Anterior cingulate cortex (tissue), 58 donors: ENCODE measurements at regions not wholly inside any gene's neighbourhood (a gene's known extent, or its start where the extent isn't known, plus 50 kb on each side); places are given as distances from the start of the nearest gene placed in this dataset.
"Not testable (repeated sequence)": the region's sequence is repeated elsewhere in the genome, so short reads cannot be mapped to it uniquely, and the experiment has no call there.

Experiments used
- DNase-seq, 58 donors: peaks; one replicate each; lab custom pipeline; 2025; lab: John Stamatoyannopoulos, UW

DNA sequence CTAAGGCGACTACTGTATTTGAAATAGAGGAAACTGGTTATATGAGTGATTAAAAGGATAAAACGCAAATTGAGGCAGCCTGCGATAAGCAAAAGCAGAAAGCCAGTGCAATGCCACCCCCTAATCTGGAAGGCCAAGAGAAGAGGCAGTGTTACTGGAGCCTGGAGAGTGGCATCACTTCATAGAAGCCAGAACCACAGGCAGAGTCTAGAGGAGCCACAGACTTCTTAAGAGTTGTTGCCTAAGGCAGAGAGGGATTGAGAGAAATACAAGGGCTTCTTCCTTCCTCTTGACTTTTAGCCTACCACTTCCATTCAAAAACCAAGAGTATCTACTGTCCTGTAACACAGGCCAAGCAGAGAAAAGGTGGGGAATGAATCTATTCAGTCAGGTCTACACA lies 94.9 kb upstream of the SKAP2 start:
- no peak for DNase-seq

DNA sequence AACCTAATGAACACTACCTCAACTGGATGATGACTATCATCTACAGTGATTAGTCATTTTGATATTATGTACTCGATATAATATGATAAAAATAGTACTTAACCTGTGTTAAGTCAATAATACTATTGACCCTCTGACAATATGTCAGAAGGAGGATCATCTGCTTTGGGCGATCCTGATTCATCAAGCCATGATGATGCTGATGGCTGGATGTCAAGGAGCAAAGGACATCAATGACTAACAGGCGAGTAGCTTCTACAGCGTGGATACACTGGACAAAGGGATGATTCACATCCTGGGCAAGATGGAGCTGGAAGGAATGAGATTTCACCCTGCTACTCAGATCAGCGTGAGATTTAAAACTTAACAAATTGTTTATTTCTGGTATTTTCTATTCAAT lies 94.4 kb upstream of the SKAP2 start:
- DNase-seq = no peak

DNA sequence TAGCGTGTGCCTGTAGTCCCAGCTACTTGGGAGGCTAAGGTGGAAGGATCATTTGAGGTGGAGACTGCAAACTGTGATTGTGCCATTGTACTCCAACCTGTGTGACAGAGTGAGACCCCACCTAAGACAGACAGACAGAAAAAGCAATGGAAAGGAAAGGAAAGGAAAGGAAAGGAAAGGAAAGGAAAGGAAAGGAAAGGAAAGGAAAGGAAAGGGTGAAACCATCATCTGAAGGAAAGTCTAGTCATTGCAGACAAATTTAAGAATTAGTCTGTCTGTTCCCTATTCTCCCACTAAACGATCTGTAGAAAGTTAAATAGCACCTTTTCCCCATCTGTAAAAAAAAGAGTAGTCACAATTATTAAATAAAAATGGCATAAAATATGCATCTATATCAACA lies 91.1 kb upstream of the SKAP2 start:
- no peak for DNase-seq

DNA sequence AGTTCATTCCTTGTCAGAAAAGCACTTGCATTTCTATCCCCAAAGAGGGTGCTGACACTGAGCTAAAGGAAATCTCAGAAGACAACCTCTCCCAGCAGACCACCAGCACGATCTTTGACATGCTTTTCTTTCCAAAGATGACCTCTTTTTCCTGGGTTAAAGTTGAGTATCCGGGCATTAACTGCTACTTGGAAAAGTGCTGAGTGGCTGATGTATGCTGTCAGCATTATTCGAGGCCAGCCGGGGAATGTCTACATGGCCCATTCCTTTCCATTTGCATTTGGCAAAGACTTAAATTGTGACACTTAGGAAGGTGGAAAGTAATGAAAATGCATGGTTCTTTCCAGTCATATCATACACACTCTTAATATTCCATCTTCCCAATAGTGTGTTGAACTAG lies 90.6 kb upstream of the SKAP2 start:
- DNase-seq = no peak

DNA sequence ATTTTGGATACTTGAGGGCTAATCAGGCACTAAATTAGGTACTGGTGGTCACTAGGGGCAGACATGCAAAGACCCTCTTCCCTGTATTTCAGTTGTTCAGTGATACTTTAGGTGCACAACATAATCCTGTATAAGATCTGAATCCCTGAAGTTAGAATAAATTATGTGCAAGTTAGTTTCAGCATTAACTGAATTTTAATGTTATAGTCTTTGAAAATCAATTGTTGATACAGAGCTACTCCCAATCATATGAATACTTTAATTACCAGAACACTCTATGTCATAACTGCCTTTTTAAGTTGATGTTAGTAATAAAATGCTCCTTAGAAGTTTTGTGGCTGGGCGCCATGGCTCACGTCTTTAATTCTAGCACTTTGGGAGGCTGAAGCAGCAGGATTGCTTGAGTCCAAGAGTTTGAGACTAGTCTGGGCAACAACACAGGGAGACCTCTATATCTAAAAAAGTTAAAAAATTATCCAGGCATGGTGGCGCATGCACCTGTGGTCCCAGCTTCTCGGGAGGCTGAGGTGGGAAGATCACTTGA lies 87.1 kb upstream of the SKAP2 start:
- DNase-seq = no peak

DNA sequence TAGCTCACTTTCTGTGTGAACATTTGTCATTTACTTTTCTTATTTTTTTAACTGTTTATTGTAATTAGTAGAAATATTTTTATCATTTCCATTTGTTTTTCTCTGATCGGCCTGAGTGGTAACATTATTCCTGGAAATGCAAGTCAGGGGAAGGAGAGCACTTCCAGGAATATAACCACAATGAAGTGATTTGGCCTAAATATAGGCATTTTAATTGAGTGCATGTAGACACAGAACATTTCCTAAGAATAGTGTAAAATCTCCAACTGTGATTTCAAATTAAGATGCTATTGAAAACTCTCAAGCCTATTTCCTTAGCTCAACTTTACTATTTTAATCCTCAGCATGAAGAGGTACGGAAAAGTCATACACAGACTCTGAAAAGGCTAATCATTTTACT lies 86.5 kb upstream of the SKAP2 start:
- no peak for DNase-seq

DNA sequence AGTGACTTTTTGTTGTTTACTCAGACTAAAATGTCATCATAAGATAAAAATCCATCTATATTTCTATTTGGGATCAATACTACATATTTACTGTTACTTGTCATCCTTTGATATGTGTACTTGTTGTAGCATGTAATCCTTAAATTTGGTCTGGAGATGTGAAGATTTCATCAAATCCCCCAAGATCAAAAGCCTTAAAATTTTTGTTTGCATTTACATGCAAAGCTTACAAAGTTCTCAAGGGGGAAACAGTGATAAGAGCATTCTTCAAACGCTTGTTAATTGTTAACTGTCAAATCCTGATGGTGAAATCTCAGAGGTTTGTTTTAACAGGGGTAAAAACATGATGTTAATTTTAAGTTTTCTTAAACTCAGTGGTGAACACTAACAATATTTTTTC lies 84.9 kb upstream of the SKAP2 start:
- no peak for DNase-seq

DNA sequence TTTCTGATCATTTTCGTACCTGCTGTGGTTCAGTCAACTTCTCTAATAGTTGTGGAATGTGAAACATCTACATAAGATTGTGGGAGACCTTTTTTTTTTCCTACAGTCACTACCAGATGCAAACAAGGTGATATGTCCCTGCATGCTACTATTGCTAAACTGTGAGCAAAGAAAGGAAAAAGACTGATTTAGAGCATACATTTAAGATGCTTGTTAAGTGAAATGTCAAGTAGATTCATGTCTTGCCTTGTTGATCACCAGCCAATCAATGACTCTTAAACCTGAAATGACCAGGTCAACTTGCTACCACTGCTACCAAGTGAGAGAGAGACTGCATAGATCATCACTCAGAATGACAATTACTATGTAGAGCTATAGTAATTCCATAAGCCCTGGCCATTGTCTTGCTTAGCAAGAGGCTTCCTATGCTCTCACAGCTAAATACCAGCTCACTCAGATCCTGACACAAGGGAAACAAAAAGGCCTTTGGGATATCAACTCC lies 84.3 kb upstream of the SKAP2 start:
- no peak for DNase-seq

DNA sequence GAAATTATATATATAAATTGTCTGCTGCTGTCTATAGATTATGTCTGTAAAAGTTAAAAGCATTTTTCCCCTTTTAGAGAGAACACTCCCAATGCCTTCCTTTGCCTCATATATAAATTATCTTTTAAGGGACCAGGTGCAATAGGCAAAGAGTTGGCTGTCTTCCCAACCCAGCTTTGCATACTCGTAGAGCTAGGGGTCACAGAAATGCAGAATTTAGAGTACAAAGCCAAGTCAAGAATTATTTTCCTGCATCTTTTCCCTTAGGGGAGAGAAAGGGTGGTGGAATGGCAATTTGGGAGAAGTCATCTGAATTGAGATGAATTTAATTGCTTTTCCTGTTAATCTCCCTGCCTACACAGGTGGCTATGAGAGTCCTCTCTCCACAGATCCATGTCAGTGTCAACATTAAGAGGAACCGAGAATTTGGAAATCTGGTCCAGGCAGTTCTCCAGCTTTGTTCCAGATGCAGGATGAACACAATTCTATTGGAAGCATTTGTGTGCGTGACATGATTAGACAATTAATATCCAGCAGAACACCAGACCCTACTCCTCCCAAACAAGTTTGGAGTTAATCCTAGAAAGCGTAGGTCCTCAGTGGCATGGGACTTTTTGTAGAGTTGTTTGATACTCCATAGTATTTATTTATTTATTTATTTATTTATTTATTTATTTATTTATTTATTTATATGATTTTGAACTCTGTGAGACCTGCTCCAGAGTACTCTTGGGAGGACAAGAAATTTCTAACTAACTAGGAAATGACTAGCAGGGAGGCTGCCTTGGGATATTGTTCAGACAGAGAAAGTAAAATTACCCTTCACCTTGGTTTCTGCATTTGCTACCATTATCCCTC lies 80.3 kb upstream of the SKAP2 start:
- no peak for DNase-seq

DNA sequence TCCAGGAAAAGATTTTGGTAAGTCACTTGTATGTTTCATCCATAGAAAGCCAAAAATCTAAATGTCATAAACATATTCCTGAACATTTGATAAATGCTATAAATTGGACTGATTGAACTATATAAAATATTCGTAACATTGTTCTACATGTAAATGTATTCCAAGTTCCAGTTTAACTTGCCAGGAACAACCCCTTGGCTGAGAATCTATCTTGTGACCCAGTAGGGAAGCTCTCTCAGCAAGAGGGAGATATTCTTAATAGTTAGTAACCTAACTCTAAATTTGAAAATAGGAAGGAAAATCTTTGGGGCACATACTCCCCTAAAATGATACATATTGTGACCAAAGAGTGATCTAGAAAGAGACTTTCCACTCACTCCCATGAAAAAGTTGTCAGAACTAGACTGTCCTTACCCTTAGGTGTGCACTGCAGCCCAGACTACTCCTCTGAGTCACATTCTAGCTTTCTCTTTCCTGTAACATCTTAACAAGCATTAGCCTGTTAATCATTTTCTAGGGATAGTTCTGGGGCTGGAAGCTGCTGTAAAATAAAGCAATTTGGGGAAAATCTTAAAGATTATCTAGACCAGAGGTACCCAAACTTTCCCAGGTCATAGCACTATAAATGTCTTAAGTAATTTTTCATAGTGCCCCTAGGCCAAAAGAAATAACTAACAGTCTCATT lies 73.7 kb upstream of the SKAP2 start:
- DNase-seq = no peak

DNA sequence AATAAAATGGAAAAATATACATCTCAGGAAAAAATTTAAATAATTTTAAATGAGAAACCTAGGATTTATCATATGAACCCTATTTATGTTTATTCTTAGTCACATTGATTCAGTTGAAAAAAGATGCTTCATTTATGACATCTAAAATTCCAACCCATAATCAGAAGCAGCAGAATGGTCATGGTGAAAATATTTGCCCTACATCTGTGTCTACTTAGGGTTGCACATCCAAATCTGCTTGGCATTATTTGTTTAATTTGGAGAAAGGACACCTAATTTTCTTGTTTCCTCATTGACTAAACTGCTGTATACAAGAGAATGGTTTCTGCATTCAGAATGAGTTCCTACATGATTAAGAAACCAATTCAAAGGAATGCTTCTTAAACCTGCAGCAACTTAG lies 72.9 kb upstream of the SKAP2 start:
- DNase-seq = no peak

DNA sequence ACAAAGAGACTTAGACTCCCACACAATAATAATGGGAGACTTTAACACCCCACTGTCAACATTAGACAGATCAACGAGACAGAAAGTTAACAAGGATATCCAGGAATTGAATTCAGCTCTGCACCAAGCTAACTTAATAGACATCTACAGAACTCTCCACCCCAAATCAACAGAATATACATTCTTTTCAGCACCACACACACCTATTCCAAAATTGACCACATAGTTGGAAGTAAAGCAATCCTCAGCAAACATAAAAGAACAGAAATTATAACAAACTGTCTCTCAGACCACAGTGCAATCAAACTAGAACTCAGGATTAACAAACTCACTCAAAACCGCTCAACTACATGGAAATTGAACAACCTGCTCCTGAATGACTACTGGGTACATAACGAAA lies 68.2 kb upstream of the SKAP2 start:
- DNase-seq = not testable (repeated sequence)

DNA sequence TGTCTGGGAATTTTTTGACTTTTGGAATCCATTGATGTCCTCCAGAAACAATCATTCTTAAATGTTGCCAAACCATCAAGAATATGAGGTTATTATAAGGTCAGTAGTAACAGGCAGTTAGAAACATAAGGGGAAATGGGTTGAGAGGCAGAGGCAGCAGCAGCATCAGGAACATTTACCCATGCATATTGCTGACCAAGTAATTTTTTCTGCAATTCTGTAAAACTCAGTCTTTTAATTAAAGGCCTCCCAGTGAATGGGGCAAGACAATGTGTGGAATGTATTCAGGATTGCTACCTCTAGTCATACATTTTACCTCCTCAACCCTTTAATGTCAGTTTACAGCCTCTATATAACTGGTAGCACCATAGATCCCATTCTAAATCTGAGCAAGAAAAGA lies 66.5 kb upstream of the SKAP2 start:
- no peak for DNase-seq

DNA sequence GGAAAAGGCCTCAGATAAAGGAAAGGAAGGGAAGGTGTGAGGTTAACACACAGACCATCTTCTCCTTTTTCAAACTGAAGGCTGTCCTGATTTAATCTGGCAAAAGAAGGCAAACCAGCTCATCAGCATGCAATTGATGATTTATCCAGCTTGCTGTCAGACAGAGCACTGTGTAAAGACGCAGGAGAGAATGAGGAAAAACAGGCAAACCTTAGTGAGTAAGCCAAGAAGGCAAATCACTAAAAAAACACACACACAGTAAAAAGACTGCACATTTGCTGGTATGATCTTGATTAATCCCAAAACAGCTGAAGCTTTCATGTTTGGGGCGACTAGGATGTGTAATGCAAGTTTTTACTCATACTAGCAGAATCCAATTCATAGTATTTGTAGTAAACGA lies 65.8 kb upstream of the SKAP2 start:
- peak in 2 of 58 donors; percentile 2 for DNase-seq

DNA sequence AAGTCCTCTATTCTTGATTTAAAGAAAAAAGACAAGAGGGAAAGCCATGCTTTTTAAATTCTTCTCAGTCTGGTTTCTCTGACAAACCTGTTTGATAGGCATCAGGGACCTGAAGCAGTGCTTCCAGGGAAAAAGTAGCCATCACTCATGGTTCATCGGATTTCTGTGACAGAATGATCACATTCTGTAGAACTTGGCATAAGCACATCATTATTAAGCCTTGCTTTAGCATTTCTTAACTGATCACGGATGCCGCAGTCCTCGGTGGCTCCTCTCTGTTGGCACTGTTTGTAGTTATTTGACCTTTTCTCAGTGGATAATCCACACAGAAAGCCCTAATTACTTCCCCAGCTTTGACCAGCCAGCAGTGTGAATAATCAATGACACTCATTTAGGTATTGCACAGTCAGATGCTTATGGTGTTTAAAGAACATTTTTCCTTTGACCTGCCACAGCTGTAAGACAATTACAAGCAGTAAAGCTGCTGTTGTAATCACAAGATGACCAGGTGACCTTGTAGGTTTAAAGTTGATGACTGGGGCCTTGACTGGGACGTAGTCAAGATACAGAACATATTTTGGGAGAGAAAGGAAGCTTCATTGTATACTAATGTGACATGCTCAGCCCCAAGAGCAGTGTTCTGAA lies 64.4 kb upstream of the SKAP2 start:
- DNase-seq = no peak

DNA sequence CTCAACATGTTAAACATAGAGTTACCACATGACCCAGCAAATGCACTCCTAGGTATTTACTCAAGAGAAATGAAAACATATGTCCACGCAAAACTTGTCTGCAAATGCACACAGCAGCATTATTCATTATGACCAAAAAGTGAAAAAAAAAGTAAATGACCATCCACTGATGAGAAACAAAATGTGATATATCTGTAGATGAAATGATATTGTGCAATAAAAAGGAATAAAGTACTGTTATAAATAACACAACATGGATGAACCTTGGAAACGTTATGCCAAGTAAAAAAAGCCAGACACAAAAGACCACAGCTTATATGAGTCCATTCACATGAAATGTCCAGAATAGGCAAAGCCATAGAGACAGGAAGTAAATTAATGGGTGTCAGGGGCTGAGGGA lies 61.4 kb upstream of the SKAP2 start:
- DNase-seq = no peak

DNA sequence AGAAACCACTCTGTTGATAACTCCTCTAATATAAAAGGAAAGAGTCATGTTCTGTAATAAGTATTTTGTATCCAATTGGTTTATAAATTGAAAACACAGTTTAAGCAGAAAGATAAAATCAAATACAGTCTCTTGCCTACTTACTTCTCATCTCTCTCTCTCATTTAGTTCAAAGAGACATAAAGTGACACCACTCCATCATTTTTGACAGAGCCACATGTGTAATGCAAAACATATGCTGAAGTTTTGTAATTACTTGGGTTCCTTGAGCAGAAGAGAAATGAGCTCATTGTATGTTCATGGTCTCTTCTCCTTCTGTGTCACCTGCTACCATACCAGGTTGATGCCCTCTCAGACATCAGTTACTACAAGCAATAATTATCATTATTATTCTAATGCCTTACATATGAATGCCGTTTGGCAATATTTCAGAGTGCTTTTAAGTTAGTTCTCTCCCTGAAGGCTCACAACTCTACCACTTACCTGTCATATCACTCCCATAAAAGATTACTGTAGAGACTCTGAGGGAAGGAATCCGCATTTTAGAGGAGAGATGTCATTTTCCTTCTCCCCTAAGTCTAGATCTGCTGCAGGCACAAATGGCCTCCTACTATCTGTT lies 59.9 kb upstream of the SKAP2 start:
- no peak for DNase-seq

DNA sequence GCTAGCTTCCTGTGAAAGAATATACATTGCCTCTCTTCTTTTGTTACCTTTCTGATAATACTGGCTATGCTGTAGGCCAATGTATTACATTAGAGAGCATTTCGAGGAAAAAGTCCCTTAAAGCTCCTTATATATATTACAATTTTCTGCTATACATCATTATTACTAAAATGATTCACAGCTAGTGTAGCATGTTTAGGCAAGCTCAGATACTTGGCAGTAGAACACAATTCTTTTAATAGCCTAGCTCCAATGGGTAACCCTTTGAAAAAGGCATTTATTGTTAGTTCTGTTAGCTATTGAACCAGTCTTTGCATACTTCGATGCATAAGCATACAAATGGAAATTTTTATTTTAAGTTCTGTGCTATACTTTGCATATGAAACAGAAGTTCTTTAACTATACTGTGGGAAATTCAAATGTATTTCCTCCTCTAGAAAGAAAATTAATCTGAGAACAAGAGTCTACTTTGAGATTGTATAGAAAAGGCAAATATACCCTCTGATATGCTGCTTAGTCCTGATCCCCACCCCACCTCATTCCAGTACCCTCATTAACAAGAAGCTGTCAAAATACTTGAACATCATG lies 55.6 kb upstream of the SKAP2 start:
- no peak for DNase-seq

DNA sequence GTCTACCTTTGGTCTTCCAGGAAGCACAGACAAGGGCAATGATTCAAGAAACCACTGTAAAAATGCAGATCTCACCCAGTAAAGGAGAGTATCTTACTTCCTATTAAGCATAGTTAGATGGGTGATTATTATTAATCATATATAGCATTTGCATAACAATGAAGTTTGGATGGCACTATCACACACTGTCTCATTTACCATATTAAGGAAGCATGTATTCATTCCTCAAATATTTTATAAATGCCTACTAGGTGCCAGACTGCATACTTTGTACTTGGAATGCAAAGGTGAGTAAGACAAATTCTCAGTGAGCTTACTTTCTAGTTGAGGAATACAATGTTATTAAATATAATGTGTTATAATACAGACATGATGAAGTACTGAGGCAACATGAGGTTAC lies 53.9 kb upstream of the SKAP2 start:
- DNase-seq = no peak

DNA sequence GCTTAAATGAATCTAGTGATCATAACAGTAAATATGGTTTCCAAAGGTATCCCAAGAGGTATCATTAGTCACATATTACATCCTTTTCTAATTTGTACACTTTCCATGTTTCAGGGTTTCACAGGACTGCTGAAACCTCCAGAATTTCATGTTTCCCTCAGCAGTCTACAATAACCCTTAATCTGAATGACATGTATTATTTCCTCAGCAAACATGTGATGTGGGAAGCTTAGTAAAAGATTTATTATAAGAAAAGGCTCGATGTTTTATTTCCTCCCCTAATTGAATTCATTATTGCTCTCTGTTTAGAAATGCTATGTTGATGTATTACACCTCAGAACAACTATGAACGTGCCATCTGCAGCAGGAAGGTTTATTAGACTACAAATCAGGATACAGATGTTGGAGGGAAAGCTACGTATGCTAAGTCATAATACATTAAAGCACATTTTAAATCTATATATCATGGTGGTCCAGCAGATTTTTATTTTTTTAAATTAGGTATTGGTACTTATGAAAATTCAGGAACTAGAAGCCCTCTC lies 52.5 kb upstream of the SKAP2 start:
- DNase-seq = no peak
